BJ (cell line): ENCODE measurements at regions not wholly inside any gene's neighbourhood (a gene's known extent, or its start where the extent isn't known, plus 50 kb on each side); places are given as distances from the start of the nearest gene placed in this dataset.

Source experiments
- CTCF ChIA-PET: fragments of 350-600 bp; formaldehyde crosslinking; extraction: SDS; loops from one replicate; lab custom pipeline; 2021; ENCODE audit warnings: antibody characterized with exemption, inconsistent platforms; lab: Yijun Ruan, JAX
- POLR2A ChIA-PET: fragments of 300-600 bp; sonication (Branson Sonifier 250); formaldehyde crosslinking; extraction: SDS; loops from one replicate; lab custom pipeline; 2021; ENCODE audit warnings: antibody characterized with exemption; lab: Charles Lee
- DNase-seq: peaks from one replicate; pipeline ENCODE4 v3.0.0-alpha.2; 2011; ENCODE audit warnings: low read depth
- H3K27me3 ChIP-seq: 2 replicates; pipeline ENCODE4 v1.6.0; 2011; ENCODE audit warnings: low read length; ENCODE audit not compliant: control insufficient read depth, insufficient read depth
- H3K36me3 ChIP-seq: 2 replicates; pipeline ENCODE4 v1.5.1; 2011; ENCODE audit warnings: low read length; ENCODE audit not compliant: control insufficient read depth, insufficient read depth
- H3K4me3 ChIP-seq: 2 replicates; pipeline ENCODE4 v1.5.1; 2011; ENCODE audit warnings: low read depth, mild to moderate bottlenecking, control low read depth, low read length
- TF ChIP-seq, protein P1 (sequence below): IDR thresholded peaks from 2 replicates; pipeline ENCODE4 v1.5.1; 2011; ENCODE audit warnings: low read depth, mild to moderate bottlenecking, control low read depth, inconsistent platforms, low read length, moderate library complexity; ENCODE audit not compliant: insufficient read depth

DNA sequence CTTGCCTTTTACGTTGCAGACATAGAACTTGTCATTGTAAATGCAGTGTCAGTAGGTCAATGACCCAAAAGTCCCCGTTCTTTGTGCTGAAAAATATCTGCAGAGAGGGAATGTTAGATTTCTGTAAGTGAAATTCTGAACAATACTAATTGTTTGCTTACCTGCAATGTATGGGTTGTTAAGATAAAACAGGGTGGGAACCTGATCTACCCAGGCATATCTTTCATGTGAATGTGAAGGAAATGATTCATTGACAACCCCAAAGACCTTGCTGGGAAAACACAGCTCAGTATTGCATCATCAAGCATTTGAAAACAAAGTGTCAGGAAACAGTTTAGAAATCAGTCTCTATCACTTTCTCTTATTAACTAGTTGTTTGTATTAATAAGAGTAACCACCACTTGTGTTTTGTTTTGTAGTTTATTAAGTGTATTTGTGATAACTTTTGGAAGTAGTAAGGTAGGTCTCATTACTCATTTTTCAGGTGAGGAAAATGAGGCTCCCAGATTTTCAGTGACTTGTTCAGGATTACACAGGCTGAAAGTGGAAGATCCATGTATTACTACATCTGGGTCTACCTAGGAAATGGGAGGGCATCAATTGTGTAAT is 57.9 kb upstream of the SLC38A2 start:
- TF ChIP-seq, protein P1, sequence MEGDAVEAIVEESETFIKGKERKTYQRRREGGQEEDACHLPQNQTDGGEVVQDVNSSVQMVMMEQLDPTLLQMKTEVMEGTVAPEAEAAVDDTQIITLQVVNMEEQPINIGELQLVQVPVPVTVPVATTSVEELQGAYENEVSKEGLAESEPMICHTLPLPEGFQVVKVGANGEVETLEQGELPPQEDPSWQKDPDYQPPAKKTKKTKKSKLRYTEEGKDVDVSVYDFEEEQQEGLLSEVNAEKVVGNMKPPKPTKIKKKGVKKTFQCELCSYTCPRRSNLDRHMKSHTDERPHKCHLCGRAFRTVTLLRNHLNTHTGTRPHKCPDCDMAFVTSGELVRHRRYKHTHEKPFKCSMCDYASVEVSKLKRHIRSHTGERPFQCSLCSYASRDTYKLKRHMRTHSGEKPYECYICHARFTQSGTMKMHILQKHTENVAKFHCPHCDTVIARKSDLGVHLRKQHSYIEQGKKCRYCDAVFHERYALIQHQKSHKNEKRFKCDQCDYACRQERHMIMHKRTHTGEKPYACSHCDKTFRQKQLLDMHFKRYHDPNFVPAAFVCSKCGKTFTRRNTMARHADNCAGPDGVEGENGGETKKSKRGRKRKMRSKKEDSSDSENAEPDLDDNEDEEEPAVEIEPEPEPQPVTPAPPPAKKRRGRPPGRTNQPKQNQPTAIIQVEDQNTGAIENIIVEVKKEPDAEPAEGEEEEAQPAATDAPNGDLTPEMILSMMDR = no peak
- ChIA-PET POLR2A (interaction anchor here (0.6 kb wide), 1 partner anchor 465 kb away, joined by 11 read pairs; no protein-coding TSS in a partner anchor), CTCF (no interaction called here)
- DNase-seq = peak; percentile 48
- Histone ChIP-seq H3K4me3 (no peak overlapping the region), H3K27me3 (no peaks in the 10 kb centered on the region), H3K36me3 (no peaks in the 10 kb centered on the region)
